IgD-negative memory B cell (primary cell): ENCODE measurements at regions not wholly inside any gene's neighbourhood (a gene's known extent, or its start where the extent isn't known, plus 50 kb on each side); places are given as distances from the start of the nearest gene placed in this dataset.

Experiments used
- H3K27ac Mint-ChIP-seq, 3 donors: one replicate each; pipeline ENCODE4 v1.8.0; 2020 to 2022; ENCODE audit warnings: mild to moderate bottlenecking in 3 of 3, mixed read lengths in 3 of 3, moderate library complexity in 1 of 3
- H3K27me3 Mint-ChIP-seq: one replicate; pipeline ENCODE4 v1.8.0; 2021; ENCODE audit warnings: mixed read lengths
- H3K36me3 Mint-ChIP-seq: one replicate; pipeline ENCODE4 v1.8.0; 2020; ENCODE audit warnings: mild to moderate bottlenecking, mixed read lengths
- H3K4me1 Mint-ChIP-seq, 3 donors: one replicate each; pipeline ENCODE4 v1.8.0; 2020 to 2022; ENCODE audit warnings: mixed read lengths in 3 of 3, mild to moderate bottlenecking in 1 of 3
- H3K4me3 Mint-ChIP-seq, 4 donors: one replicate each; pipeline ENCODE4 v1.8.0; 2020 to 2022; ENCODE audit warnings: mild to moderate bottlenecking in 4 of 4, mixed read lengths in 4 of 4, moderate library complexity in 3 of 4
- H3K9me3 Mint-ChIP-seq, 3 donors: one replicate each; pipeline ENCODE4 v1.8.0; 2020 to 2021; ENCODE audit warnings: mixed read lengths in 3 of 3, mild to moderate bottlenecking in 1 of 3

- H3K4me3 Mint-ChIP-seq: no peak overlapping the region
- H3K4me1 Mint-ChIP-seq: no peaks in the 10 kb centered on the region
- H3K27ac Mint-ChIP-seq: no peak overlapping the region
- H3K36me3 Mint-ChIP-seq: no peaks in the 10 kb centered on the region
- H3K27me3 Mint-ChIP-seq: no peaks in the 10 kb centered on the region
- no peaks in the 10 kb centered on the region for H3K9me3 Mint-ChIP-seq
Measured at GRCh38 chr1:31127266-31127665, 61.7 kb upstream of the PUM1 start.

- peaks cover 0 to 3% (median 0%) of the 10 kb centered on the region in 3 donors for H3K4me1 Mint-ChIP-seq
- no peaks in the 10 kb centered on the region for H3K36me3 Mint-ChIP-seq
- H3K4me3 Mint-ChIP-seq: no peak overlapping the region
- no peak overlapping the region for H3K27ac Mint-ChIP-seq
- no peaks in the 10 kb centered on the region for H3K27me3 Mint-ChIP-seq
- H3K9me3 Mint-ChIP-seq: no peaks in the 10 kb centered on the region
Measured at GRCh38 chr1:31122741-31123140, 57.2 kb upstream of the PUM1 start.

- Mint-ChIP-seq H3K4me3 (peak overlapping the region in 1 of 4 donors; percentile 27), H3K27ac (no peak overlapping the region), H3K27me3 (no peaks in the 10 kb centered on the region), H3K4me1 (peaks cover 0 to 3% (median 0%) of the 10 kb centered on the region in 3 donors), H3K9me3 (no peaks in the 10 kb centered on the region), H3K36me3 (no peaks in the 10 kb centered on the region)
Measured at GRCh38 chr1:31122101-31122735, 56.7 kb upstream of the PUM1 start.

- Mint-ChIP-seq H3K9me3 (no peaks in the 10 kb centered on the region), H3K36me3 (no peaks in the 10 kb centered on the region), H3K4me3 (no peak overlapping the region), H3K27me3 (peaks cover 4% of the 10 kb centered on the region), H3K4me1 (peaks cover 0 to 3% (median 0%) of the 10 kb centered on the region in 3 donors), H3K27ac (no peak overlapping the region)
Measured at GRCh38 chr1:31120783-31121180, 55.3 kb upstream of the PUM1 start.

- Mint-ChIP-seq H3K36me3 (no peaks in the 10 kb centered on the region), H3K4me1 (no peaks in the 10 kb centered on the region), H3K9me3 (no peaks in the 10 kb centered on the region), H3K4me3 (no peak overlapping the region), H3K27ac (peak overlapping the region in 1 of 3 donors; percentile 13), H3K27me3 (peaks cover 4% of the 10 kb centered on the region)
Measured at GRCh38 chr1:31116022-31116421, 50.5 kb upstream of the PUM1 start.
